Right atrium auricular region (tissue), 2 donors: ENCODE measurements at regions not wholly inside any gene's neighbourhood (a gene's known extent, or its start where the extent isn't known, plus 50 kb on each side); places are given as distances from the start of the nearest gene placed in this dataset.
"Not testable (repeated sequence)": the region's sequence is repeated elsewhere in the genome, so short reads cannot be mapped to it uniquely, and the experiment has no call there.

Experiments
- DNase-seq: peaks from one replicate; pipeline ENCODE4 v3.0.0-alpha.2; 2019; ENCODE audit warnings: low spot score
- H3K27ac ChIP-seq, 2 donors: fragments of 200-600 bp; sonication (generic); 1 replicate in 1 of 2; 2 replicates in 1 of 2; pipeline ENCODE4 v1.5.1; 2016 to 2019
- H3K27me3 ChIP-seq, 2 donors: fragments of 200-600 bp; sonication (generic); one replicate each; pipeline versions ENCODE4 v1.5.1 to v1.6.0; 2017 to 2019
- H3K36me3 ChIP-seq: fragments of 200-600 bp; sonication (generic); one replicate; pipeline ENCODE4 v1.5.1; 2016
- H3K4me1 ChIP-seq, 2 donors: fragments of 200-600 bp; sonication (generic); one replicate each; pipeline versions ENCODE4 v1.5.1 to v1.6.0; 2017 to 2019
- H3K4me3 ChIP-seq, 2 donors: fragments of 200-600 bp; sonication (generic); 1 replicate in 1 of 2; 2 replicates in 1 of 2; pipeline ENCODE4 v1.5.1; 2017 to 2019; ENCODE audit warnings: mild to moderate bottlenecking in 1 of 2, moderate library complexity in 1 of 2
- H3K9me3 ChIP-seq, 2 donors: fragments of 200-600 bp; sonication (generic); one replicate each; pipeline ENCODE4 v1.5.1; 2019
- CTCF ChIP-seq, 2 donors: fragments of 200-600 bp; sonication (generic); IDR thresholded peaks; one replicate each; pipeline ENCODE4 v1.5.1; 2019; ENCODE audit warnings: antibody characterized with exemption in 2 of 2

GRCh38 chr5:45113726-45114125, 305.0 kb downstream of the MRPS30 start:
- H3K27ac ChIP-seq: no peak overlapping the region
- no peaks in the 10 kb centered on the region for H3K36me3 ChIP-seq
- peaks cover 0 to 5% of the 10 kb centered on the region in 2 donors for H3K9me3 ChIP-seq
- H3K27me3 ChIP-seq: no peaks in the 10 kb centered on the region
- no peak for DNase-seq
- H3K4me3 ChIP-seq: no peak overlapping the region
- no peak for TF ChIP-seq CTCF (IDR thresholded peaks at IDR 0.05)
- H3K4me1 ChIP-seq: no peaks in the 10 kb centered on the region

- Histone ChIP-seq H3K27me3 (no peaks in the 10 kb centered on the region), H3K4me3 (no peak overlapping the region), H3K9me3 (no peaks in the 10 kb centered on the region), H3K4me1 (no peaks in the 10 kb centered on the region), H3K36me3 (no peaks in the 10 kb centered on the region), H3K27ac (no peak overlapping the region)
- no peak for DNase-seq
- no peak for TF ChIP-seq CTCF (IDR thresholded peaks at IDR 0.05)
These were observed 324.2 kb downstream of the MRPS30 start for GRCh38 chr5:45132972-45133371.

- H3K36me3 ChIP-seq: no peaks in the 10 kb centered on the region
- no peak for DNase-seq
- no peak overlapping the region for H3K4me3 ChIP-seq
- H3K27me3 ChIP-seq: no peaks in the 10 kb centered on the region
- H3K27ac ChIP-seq: no peak overlapping the region
- TF ChIP-seq CTCF (IDR thresholded peaks at IDR 0.05): no peak
- no peaks in the 10 kb centered on the region for H3K9me3 ChIP-seq
- no peaks in the 10 kb centered on the region for H3K4me1 ChIP-seq
These were observed 354.2 kb downstream of the MRPS30 start for GRCh38 chr5:45162974-45163373.

GRCh38 chr5:45171563-45171962, 362.8 kb downstream of the MRPS30 start:
- Histone ChIP-seq H3K9me3 (no peaks in the 10 kb centered on the region), H3K27ac (no peak overlapping the region), H3K27me3 (no peaks in the 10 kb centered on the region), H3K4me3 (no peak overlapping the region), H3K36me3 (no peaks in the 10 kb centered on the region), H3K4me1 (no peaks in the 10 kb centered on the region)
- TF ChIP-seq CTCF (IDR thresholded peaks at IDR 0.05): no peak
- no peak for DNase-seq

GRCh38 chr5:45172634-45173033, 363.9 kb downstream of the MRPS30 start:
- DNase-seq, H3K27me3 ChIP-seq, H3K9me3 ChIP-seq, H3K27ac ChIP-seq, H3K36me3 ChIP-seq, H3K4me1 ChIP-seq, H3K4me3 ChIP-seq: not testable (repeated sequence)

DNA sequence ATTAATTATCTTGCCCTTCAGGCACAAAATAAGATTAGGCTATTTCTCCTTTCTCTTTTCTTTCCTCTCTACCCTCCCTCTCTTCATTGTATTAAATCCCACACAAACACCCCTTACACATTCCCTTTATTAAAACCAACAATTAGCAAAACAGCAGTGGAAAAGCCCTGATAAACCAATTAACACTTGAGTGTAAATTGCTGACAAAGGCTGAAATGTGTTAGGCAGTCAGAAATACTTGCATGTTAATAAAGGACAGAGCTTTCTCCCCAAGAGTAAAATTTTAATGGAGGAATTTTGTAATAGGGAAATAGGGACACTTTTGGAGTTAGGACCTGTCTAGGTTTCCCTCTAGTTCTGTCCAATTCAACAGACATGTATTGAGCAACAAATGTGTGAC, 370.9 kb downstream of the MRPS30 start:
- DNase-seq: no peak
- H3K4me3 ChIP-seq: no peak overlapping the region
- H3K9me3 ChIP-seq: peaks cover 0 to 3% of the 10 kb centered on the region in 2 donors
- no peaks in the 10 kb centered on the region for H3K27me3 ChIP-seq
- peaks cover 0 to 5% of the 10 kb centered on the region in 2 donors for H3K4me1 ChIP-seq
- H3K36me3 ChIP-seq: no peaks in the 10 kb centered on the region
- TF ChIP-seq CTCF (IDR thresholded peaks at IDR 0.05): no peak
- no peak overlapping the region for H3K27ac ChIP-seq
